ENCODE measurements at regions not wholly inside any gene's neighbourhood (a gene's known extent, or its start where the extent isn't known, plus 50 kb on each side); places are given as distances from the start of the nearest gene placed in this dataset.

- DNase-seq, result no peak
Observed at GRCh38 chr11:128213461-128213860, 373.9 kb downstream of the ETS1 start.

DNA sequence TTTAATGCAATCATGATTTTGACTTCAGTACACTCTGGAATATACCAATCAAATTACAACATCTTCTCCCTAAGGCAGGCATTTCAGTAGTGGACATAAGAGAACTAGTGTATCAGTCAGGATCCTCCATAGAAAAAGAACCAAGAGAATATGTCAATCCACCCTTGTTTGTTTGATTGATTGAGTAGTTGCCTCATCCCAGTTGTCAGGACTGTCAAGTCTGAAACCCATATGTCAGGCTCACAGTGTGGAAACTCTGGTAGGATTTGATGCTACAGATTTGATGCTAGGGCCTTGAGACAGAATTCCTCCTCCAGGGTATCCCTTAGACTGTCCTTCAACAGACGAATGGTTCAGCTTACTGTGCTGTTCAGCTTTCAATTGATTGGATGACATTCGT is 375.0 kb downstream of the ETS1 start:
- DNase-seq, result no peak

DNA sequence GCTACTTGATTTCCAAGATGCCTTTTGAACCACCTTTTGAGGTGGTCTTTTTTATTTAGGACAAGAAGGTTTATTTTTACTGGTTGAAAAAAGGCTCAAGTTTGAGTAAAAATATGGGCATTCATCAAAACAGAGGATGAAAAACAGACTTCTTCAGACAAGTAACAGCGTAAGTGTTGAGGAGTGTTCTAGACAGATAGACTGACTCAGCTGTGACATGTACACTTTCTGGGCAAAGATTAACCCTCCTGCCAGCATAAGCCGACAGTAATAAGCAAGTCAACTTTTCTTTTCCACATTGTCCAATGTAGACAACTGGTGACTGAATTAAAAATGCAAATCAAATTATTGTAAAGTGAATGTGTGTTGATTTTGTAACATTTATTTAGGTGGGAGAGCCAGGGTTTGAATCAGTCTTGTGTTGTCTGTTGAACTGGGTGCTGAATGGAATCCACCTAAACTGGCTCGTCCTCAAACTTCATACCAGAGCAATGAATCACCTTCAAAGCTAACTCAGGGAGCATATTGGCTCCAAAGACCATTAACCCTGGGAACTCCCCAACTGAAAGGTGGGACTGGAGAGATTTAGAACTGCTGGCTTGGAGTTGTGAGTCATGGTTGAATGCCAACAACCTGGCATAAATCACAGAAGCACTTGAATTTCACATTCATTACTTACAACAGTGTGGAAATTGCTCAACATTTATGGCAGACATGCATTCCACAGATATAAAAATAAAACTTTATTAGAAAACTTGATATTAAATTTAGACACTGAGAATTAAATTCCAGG is 377.0 kb downstream of the ETS1 start:
- no peak for DNase-seq

- DNase-seq, result no peak
Observed at GRCh38 chr11:128209138-128209435, 378.3 kb downstream of the ETS1 start.

DNA sequence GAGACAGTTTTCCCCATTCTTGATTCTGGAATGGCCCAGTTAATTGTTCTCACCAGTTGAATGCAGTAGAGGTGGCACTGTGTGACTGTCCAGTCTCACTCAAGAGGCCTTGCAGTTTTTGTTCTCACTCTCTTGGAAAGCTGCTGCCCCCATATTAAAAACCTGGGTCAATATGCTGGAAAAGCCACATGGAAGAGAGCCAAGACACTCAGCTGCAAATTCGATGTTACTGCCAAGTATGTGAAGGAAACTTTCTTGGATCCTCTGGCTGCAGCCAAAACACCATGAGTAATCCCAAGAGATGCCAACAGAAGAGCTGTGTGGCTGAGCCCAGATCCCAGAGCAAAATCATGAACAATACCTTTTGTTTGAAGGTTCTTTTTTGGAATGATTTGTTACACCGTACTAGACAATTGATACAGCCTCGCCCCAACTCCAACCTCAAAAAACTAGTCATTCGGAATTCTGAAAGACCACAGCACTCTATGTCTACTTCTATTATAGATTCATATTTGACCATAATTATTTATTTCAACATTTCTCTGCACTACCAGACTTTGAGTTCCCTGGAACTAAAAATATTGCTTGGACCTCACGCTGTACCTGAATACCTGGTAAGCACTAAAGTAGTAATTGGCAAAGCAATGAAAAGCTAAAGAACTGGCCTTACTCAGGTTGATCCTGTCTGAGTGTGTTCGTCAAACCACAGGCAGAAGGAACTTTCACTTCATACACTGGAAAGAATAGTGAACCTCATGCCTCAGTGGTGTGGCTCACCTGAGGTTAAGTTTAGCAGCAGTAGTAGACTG is 378.8 kb downstream of the ETS1 start:
- no peak for DNase-seq

DNA sequence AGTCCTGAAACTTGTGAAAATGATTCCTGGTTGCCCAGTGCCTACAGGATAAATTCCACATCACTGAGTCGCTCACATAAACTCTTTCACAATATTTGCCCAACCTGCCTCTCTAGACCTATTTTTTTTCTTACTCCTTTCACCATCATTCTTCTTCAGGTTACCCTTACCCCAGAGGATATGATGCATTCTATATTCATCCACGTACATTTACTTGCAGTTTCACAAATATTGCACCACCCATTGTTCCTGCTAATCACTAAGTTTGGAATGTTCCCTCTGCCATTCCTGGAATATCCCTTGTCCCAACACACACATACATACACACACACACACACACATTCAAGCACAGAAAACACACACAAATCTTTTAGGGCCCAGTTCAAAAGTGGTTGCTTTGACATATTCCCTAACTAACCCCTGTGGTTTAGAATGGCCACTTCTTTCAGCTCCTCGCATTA is 379.5 kb downstream of the ETS1 start:
- DNase-seq, result no peak

GRCh38 chr11:128206461-128206860 is 380.9 kb downstream of the ETS1 start:
- no peak for DNase-seq

GRCh38 chr11:128205796-128206195 is 381.6 kb downstream of the ETS1 start:
- no peak for DNase-seq

DNA sequence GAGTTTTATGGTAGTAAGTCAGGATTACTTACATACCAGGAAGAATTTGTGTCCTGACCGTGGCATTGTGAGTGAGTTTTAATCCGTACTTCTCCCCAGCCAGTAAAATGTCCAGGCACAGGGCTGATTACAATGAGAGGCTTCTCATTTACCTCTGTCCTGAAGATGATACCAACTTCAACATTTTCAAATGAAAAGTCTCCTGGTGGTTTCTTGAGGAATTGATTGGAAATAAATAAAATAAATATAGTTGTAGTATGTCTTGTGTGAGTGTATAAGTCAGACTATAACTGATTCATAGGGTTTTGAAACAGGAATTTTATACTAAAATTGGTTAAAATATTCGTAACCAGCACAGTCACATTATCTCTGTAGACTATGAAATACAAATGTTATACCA is 382.5 kb downstream of the ETS1 start:
- DNase-seq, result no peak

DNA sequence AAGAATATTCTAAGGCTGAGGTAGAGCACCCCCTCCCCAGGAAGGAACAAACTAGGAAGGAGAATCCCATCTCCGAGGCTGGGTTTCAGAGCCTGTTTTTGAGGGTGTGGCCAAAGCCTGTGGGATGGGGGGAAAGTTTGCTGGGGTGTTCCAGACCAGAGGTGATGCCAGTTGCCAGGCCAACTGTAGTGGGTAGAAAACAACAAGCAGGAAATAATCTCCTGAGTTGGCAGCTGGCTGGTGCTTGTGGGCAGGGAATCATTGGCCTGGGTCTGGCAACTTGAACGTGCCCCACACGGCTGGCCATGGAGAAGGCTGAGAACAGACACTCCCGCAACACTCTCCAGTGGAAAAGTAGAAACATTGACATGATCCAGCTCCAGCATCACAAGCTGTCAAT is 385.6 kb downstream of the ETS1 start:
- DNase-seq, result no peak

- DNase-seq, result no peak
Observed at GRCh38 chr11:128201009-128201408, 386.3 kb downstream of the ETS1 start.

- no peak for DNase-seq
Observed at GRCh38 chr11:128200467-128200866, 386.9 kb downstream of the ETS1 start.

DNA sequence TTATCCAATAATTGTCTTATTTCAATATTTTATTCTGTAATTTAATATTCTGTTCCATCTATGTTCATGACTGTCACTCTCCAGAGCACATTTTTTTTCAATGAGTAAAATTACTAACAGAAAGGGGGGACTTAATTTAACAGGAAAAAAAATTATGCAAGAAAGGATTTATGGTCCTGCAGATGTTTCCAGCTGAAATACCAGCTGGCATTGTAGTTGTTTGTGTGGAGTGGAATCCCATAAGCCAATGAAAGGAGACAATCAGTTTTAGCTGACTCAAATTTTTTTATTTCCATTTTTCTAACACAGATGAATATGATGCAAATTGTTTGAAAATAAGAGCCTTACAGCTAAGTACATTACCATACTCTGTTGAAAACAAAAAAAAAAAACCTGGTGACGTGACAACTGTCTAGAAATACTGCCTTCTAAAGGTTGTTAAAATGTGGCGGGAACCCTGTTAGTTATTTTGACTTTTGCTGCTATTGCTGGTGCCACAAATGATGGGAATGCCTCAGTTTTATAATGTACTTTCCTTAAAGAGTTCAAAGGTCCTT is 389.1 kb downstream of the ETS1 start:
- no peak for DNase-seq

DNA sequence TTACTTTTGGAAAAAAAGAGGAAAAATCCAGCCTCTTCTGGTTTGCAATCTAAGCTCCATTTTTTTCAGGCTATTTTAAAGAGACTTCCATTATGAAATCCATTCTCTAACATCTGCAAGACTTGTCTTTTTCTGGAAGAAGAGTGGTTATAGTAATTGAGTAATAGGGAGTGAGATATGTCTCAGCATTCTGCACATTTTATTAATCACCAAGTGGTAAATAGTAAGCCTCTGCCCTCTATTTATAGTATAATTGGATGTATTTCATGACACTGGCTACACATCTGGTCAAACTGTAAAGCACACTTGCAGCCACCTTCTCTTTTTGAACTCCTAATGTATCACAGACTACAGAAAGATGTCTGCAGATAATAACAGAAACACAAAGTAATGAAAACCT is 391.1 kb downstream of the ETS1 start:
- no peak for DNase-seq

- no peak for DNase-seq
Observed at GRCh38 chr11:128195756-128196155, 391.6 kb downstream of the ETS1 start.

GRCh38 chr11:128195057-128195751 is 392.2 kb downstream of the ETS1 start:
- DNase-seq, result peak; percentile 36

DNA sequence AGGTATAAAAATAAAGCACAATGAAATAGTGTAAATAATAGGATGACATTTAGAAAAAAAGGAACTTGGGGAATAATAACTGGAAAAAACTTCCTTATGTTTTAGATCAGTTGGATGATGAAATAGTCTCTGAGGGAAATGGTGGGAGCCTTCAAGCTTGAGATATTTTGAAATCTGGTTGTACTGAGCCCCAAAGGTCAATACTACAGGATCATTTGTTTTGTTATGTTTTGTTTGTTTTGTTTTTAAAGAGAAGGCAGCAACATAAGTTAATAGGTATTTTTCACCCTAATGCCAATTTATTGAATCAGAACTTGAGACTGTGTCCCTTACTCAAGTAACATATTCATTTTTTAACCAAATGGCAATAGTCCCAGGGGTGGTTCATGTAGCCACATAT is 393.1 kb downstream of the ETS1 start:
- peak; percentile 33 for DNase-seq

GRCh38 chr11:128193615-128194014 is 393.7 kb downstream of the ETS1 start:
- DNase-seq, result no peak

DNA sequence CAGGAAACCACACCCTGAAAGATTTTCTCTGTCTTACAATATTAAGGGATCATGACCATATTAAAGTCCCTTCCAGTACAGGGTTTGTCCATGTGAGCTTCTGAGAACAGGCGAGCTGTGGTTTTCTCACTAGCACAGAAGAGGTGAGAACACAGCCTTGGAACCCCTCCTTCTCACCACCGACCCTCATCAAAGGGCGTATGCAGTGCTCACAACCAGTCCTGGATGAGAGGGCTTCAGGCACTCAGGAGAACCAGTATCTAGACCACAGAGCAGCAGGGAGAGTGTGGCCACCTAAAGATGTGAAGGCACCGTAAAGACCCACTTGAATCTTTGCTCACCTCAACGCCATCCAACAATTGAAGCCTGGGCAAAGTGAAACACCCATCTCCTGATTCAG is 397.0 kb downstream of the ETS1 start:
- DNase-seq, result no peak

- DNase-seq, result no peak
Observed at GRCh38 chr11:128189823-128190222, 397.5 kb downstream of the ETS1 start.

GRCh38 chr11:128188346-128189004 is 398.9 kb downstream of the ETS1 start:
- no peak for DNase-seq

GRCh38 chr11:128187835-128188234 is 399.5 kb downstream of the ETS1 start:
- no peak for DNase-seq

- no peak for DNase-seq
Observed at GRCh38 chr11:128187377-128187776, 400.0 kb downstream of the ETS1 start.

All from suppressor macrophage treated with lipopolysaccharide for 4 hours (primary cell).